Esophagus mucosa (tissue), 1 donor: ENCODE measurements at regions not wholly inside any gene's neighbourhood (a gene's known extent, or its start where the extent isn't known, plus 50 kb on each side); places are given as distances from the start of the nearest gene placed in this dataset.

Experiments used
- ATAC-seq: fragments of 200-7000 bp; cut with Tn5 transposase; one replicate; pipeline ENCODE4 v1.9.1; 2020
- donor health status: DM: yes; HTN: yes; CAD: no.

DNA sequence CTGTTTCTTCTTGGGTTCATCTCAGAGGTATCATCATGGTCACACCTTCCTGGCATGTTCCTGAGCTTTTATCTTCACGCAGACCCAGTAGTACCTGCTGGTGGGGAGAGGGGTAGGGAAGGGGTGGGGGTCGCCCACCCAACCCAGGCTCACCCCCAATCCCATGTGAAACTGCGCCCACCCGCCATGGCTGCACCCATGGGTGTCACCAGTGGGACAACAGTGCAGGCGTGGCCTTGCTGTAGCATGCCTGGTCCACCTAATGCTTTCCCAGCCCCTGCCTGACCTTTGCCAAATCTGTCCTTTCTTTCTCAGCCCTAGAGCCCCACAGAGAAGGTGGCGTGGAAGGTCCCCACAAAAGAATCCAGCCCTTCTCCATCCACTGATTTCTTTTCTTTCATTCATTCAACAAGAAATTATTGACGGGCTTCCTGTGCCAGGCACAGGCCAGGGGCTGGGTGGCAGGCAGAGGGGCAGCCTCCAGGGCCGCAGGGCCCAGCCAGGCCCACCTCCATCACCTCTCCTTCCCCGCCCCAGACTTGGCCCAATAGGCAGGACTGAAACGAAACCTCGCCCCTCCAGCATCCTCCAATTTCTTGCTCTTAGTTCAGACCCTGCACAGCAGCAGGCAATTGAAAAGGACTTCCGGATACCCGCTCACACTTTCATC, 79.1 kb upstream of the TNRC6C start:
- no peak for ATAC-seq

DNA sequence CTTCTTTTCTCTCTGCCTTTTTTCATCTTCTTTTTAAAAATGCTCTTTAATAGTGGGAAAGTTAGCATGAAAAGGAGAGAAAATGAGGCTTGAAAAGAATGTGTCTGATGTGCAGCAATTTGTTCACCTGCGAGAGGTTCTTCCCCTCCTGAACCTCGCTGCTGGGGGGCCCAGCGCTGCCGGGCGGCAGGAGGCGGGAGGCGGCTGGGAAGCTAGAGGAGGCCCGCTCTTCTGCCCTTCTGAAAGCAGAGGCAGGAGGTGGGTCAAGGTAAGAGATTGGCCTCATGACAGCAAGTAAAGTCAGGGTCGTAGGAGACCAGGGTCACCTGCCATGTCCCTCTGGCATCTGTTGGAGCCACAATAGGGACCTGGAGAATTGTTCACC, 78.6 kb upstream of the TNRC6C start:
- ATAC-seq: no peak

DNA sequence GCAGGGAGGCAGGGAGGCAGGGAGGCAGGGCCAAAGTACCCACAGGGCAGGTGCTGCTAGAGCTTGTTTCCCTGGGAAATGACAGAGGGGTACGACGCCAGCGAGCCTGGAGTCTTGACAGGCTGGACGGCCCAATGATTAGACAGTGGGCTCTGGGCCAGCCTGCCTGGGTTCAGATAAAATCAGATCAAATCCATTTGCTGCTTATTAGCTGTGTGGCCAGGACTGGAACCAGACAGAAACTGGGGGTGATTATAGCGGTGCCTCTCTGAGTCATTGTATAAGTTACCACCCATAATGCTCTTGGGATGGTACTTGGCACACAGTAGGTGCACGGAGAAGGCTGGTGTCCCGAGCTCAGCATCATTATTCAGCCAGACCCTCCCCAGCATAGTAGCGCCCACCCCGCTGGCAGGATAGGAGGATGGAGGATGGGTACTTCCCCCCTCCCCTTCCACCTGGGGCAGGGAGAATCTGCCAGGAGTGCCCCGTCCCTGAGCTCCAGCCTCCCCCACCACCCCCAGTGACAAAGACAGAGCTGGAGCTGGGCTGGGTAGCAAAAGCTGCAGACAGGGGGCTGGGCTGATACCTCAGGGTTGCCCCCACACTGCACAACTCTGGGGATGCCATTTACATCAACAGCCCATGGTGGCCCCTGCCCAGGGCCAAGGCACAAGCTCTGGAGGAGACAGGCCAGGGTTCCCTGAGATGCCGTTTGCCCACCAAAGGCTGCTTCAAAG, 77.6 kb upstream of the TNRC6C start:
- peak; percentile 10 for ATAC-seq

DNA sequence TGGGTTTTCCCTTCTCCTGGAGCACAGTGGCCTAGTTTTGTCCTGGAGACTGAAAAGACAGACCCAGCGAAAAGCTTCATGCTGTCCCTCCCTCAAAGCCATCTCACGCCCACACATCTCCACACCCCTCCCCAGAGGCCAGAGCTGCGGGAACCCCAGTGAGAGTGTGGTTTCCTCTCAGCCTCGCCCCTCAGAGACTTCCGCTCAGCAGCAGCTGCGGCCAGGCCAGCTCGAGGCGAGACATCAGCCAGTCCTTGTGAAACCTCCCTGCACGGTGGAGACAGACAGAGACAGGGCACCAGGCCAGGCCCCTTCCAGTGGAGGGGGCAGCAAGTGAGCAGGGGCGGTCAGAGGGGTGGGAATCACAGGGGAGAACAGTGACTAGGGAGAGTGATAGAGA, 77.0 kb upstream of the TNRC6C start:
- ATAC-seq: peak; percentile 76

DNA sequence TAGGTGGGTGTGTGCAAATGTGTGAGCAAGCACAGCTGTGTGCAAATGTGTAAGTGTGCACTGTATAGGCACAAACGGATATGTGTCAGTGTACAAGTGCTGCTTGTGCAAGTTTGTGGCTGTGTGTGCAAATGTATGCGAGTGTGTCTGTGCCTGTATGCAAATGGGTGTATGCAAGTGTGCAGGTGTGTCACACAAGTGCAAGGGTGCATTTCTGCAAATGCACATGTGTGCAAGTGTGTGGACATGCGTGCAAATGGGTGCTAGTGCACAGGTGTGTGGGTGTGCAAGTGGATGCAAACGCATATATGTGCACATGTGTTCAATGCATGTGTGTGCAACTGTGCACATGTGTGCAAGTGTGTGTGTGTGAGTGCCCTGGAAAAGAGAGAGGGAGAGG, 76.5 kb upstream of the TNRC6C start:
- no peak for ATAC-seq

DNA sequence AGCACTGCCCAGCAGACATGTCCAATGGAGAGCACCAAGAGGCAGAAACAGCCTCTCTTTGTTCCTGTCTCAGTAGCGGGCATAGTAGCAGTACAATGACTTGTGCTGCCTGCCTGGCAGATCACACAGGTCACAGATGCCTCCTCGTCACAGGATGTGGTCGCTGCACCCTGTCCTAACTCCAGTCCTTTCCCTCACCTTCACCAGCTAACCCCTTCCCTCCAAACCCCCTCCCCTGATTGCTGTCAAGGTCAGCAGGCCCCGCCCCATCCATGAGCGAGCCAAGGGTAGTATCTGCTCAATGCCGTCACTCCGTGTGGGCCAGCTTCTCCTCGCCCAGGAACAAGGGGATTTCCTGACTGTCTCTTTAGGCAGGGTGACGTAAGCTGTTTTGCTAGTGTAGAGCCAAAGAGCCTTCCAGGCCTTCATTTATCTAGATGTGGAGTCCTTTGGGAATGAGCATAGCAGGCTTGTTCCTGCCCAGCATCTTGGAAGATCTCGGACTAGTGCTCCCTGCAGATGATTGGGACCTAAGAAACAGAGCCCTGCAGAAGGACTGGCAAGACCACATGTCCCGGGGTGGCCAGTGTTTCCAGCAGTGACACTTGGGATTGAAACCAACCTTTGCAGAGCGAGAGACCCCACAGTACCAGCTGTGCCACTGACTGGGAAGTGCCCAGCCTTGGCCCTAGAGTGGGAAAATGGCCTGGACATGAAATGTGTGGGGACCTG, 75.9 kb upstream of the TNRC6C start:
- ATAC-seq: peak; percentile 50

DNA sequence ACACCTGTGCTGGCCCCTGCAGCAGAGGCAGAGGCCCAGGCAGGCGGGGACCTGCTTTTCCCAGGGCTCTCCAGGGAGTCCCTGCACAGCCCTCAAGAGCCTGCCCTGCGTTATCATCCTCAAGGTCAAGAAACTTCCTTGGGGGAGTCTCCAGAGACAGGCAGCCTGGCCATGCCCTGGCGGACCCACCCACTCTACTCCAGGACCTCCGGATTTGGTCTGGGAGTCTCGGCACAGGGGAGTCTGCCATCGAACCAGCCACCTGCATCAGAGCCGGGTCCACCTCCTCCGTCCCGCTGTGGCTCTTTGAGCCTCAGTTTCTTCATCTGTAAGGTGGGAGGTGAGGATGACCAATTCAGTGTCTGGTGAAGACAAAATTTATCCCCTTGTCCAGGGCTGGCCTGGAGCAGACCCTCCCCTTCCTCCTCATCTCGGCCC, 75.3 kb upstream of the TNRC6C start:
- ATAC-seq: no peak

DNA sequence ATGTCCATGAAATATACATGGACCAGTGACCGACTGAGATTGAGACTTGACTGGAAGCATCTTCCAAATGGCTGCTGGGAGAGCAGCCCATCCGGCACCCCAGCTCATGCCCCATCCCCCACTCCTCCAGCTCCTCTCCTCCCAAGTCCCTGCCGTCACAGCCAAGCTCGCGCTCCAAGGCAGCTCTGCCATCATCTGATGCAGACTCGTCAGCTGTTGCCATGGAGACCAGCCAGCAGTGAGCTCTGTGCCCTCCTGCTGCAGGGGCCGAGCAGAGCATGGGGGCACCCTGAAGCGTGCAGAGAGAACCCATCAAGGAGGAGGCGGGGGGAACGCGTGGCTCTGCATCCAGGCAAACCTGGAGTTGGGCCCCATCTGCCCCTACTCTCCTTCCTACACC, 74.5 kb upstream of the TNRC6C start:
- ATAC-seq: no peak

DNA sequence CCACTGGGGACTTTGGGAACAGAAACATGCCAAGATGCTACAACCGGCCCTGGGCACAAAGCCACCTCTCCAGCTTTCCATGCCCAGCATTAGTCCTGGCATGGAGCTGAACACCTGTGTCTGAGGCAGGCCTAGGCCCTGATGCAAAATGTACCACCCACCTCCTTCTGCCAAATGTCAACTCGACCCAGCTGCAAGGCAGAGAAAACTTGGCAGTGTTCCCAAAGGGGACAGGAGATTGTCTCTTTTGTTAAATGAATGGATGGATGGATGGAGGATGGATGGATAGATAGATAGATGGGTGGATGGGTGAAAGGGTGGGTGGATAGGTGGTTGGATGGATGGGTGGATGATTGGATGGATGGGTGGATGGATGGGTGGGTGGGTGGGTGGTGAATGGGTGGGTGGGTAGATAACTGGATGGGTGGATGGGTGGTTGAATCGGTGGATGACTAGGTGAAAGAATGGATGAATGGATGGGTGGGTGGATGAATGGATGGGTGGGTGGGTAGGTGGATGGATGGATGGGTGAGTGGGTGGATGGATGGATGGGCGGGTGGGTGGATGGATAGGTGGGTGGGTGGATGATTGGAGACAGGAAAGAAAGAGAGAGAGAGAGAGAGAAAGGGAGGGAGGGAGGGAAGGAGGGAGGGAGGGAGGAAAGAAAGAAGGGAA, 73.4 kb upstream of the TNRC6C start:
- ATAC-seq: no peak

DNA sequence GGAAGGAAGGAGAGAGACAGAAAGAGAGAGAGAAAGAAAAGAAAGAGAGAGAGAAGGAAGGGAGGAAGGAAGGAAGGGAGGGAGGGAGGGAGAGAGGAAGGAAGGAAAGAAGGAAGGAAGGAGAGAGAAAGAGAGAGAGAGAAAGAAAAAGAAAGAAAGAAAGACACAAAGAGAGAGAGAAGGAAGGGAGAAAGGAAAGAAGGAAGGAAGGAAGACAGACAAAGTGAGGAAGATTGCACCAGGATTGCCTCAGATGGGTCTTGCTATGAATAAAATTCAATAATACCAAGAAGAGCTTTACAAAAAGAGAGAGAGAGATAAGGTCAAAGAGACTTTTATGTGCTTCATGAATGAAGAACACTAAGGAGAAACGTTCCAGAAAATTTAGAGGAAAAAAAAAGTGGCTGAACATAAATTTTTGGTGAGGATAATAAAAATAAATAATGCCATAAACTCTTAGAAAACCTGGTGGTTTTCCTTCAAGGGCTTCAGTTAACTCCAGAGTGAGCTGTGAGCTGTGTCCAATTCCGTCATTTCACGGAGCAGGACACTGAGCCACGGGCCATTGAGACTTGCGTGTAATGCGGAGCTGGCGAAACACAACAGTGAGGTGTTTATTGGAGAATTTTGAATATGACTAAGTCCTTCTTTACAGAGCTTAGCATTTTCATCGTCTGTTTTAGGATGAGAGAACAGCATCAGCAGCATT, 72.7 kb upstream of the TNRC6C start:
- ATAC-seq: no peak

DNA sequence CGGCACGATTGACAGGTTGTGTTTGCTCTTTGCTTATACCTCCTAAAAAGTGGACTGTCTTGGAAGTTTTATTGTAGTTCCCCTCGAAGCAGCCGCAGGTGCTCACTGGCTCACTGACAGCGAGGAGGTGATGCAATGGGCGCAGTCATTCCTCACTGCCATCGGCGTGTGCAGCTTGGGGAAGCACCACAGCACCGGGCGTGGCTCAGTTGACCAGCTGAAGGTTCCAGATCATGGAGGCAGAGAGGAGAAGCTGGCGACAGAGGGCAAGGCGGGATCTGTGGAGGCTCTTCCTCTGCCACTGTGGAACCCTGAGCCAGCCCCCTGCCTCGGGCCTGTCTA, 72.1 kb upstream of the TNRC6C start:
- ATAC-seq: peak; percentile 53

DNA sequence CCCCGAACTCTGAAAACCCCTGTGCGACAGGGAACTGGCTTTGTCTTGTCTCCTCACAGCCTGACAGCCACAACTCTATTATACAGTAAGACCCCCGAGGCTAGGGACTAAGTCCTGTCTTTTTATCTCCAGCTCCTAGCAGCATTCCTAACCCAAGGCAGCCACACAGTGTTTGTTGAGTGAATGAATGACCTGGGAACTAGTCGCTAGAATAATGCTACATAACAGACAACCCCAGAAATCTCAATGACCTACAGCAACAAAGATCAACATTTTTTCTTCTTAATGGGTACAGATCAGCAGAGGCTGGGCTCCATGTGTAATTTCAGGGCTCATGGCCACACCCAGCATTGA, 71.4 kb upstream of the TNRC6C start:
- ATAC-seq: no peak

DNA sequence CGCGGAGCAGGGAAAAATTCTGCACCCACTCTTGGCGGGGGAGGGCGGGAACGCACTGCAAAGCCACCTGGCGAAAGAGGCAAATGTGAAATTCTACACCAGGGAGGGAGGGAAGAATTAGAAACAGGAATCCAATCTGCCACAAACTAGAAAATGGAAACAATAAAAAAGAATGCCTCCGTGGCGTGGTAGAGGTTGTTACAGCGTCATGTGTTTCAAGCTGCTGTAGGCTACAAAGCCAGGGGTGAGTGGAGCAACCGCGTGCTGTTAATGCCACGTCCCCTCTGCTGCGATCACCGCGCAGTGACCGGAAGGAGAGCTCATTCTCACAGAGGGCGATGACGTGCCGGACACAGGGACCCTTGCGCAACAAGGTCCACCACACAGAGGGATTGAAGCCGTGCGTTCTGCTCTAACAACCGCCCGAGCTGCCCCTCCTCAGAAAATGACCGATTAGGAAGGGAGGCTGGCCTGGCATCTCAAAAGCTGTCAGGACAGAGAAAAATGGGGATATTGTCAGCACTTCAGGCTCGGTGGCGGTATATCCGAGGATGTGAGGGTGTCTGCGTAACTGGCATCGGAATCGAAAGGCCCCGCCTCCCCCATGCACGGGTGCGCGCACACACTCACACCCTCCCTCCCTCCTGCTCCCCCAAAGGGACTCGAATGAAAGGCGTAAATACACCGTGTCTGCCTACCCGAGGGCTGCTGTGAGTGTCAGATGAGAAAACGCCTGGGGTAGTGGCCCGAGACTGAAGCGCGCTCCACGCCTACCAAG, 70.8 kb upstream of the TNRC6C start:
- peak; percentile 33 for ATAC-seq

DNA sequence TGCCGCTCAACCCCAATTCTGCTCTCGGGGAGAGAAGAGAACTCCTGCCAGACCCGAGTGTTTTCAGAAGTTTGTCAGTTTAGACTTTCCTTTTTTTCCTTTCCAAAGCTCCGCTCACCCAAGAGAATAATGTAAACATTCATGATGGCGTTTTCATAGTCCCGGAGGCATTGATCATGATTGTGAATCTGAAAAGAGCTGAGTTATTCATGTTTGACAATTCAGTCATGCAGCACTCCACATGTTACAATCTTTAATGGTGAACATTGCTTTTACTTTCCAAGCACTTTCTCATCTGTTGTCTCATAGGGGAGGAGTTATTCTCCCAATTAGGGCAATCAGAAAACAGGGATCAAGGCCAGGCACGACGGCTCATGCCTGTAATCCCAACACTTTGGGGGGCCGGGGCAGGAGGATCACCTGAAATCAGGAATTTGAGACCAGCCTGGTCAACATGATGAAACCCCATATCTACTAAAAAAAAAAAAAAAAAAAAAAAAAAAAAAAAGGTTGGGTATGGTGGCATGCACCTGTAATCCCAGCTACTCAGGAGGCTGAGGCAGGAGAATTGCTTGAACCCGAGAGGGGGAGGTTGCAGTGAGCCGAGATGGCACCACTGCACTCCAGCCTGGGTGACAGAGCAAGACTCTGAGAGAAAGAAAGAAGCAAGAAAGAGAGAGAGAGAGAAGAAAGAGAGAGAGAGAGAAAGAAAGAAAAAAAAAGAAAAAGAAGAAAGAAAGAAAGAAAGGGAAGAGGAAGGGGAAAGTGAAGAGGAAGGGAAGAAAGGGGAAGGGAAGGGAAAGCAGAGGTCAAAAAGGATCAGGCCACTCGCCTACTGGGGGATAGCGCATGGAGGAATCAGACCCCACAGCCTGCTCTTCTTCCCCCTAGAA, 70.0 kb upstream of the TNRC6C start:
- no peak for ATAC-seq

DNA sequence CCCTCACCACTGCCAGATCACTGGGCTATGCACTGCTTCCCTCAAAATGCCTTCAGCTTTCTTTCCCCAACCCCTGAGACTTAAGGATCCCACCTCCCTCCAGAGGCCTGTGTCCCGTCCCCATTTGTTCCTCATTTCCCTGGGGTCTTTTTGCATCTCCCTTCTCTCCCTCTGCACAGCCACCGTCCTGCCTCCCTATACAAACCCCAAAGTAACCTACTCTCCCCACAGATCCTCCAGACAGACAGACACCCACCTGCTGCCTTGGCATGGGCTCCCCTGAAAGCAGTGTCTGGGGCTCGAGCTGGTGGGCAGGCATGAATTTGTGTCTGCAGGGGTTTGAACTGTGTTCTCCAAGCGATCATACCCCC, 69.4 kb upstream of the TNRC6C start:
- ATAC-seq: no peak

DNA sequence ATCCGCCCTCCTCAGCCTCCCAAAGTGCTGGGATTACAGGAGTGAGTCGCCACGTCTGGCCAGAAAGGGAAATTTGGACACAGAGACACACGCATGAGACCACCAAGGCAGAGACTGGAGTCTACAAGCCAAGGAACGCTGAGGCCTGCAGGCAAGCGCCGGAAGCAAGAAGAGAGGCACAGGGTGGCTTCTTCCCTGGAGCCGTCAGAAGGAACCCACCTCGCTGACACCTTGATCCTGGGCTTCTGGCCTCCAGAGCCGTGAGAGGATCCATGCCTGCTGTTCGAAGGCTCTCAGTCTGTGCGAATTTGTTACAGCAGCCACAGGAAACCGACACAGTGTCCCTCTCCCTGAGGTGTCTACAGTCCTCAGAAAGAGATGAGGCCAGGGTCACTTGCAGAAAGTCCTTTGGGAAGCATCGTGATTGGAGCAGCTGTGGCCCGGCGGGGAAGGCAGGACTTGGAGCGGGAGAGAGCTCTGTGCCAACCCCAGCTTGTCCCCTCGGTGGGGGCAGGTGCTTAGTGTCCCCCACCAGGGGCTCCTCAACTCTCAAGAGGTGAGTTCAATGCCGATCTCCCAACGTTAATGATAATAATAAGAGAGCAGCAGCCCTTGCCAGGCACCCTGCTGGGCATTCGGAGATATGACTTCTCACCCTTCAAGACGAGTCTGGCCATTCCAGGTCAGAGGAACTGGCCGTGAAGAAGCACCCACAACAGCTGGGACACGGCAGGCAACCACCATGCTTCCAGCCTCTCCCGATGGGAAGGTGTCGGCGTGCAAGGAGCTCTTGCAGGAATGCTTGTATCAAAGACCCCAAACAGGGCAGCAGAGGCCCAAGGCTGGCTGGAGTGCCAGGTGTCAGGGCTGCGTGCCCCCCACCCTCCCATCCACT, 68.4 kb upstream of the TNRC6C start:
- no peak for ATAC-seq

DNA sequence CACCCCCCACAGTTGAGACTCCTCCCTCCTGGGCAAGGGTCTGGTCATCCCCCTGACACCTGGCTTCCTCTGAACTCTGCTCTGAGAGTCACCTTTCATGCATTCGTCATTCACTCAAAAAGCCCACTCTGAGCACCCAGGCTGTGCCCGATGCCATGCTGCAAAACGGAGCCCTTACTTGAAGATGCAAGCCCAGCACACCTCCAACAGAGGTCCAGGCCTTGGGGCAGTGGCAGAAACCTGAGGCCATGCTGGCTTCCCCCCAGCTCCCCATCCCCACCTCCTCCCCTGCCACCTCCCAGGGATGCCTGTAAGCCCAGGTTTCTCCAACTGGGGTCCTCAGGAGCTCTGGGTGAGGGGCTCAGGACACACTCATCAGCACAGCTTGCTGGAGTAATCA, 67.7 kb upstream of the TNRC6C start:
- ATAC-seq: no peak

DNA sequence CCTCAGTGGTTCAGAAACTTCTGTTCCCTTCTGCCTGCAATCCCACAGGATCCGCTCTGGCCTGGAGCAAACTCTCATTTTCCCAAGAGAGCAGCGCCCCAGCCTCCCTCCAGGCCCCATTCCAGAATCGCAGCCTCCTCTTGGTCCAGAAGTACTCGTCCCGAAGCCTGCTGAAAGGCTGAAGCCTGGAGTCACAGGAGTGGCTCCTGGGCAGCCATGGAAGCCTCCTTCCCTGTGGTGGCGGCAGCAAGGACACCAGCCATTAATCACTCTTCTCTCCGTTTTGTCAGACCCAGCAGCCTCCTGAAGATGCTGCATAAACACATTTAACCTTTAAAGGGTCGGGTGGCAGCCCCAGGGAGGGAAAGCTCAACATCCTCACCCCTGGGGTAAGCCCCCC, 66.9 kb upstream of the TNRC6C start:
- no peak for ATAC-seq

DNA sequence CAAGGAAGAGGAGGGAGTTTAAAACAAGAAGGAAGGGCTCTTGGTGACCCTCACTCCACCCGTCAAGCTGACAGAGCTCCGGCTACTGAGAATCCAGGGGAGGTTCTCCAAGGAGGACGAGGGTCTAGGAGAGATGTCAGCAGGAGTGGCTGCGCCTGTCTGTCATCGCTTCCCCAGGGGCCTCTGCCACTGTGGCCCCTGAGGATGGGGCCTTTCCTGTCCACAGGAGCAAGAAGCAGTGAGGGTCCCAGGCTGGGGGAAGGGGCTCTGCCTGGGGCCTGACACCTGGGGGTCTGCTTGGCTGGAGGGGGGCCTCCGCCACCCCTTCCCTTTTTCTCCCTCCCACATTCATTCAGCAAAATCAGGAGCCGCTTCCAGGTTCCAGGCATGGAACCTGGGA, 66.5 kb upstream of the TNRC6C start:
- no peak for ATAC-seq
